ENCODE measurements at regions not wholly inside any gene's neighbourhood (a gene's known extent, or its start where the extent isn't known, plus 50 kb on each side); places are given as distances from the start of the nearest gene placed in this dataset.

GRCh38 chr2:16264931-16265540, 324.7 kb downstream of the MYCN start:
- TF ChIP-seq POLR2A (IDR thresholded peaks at IDR 0.05) (no peak), EP300 (IDR thresholded peaks at IDR 0.05) (no peak), POLR2AphosphoS5 (IDR thresholded peaks at IDR 0.05) (no peak)
- TF ChIP-seq, protein P1, sequence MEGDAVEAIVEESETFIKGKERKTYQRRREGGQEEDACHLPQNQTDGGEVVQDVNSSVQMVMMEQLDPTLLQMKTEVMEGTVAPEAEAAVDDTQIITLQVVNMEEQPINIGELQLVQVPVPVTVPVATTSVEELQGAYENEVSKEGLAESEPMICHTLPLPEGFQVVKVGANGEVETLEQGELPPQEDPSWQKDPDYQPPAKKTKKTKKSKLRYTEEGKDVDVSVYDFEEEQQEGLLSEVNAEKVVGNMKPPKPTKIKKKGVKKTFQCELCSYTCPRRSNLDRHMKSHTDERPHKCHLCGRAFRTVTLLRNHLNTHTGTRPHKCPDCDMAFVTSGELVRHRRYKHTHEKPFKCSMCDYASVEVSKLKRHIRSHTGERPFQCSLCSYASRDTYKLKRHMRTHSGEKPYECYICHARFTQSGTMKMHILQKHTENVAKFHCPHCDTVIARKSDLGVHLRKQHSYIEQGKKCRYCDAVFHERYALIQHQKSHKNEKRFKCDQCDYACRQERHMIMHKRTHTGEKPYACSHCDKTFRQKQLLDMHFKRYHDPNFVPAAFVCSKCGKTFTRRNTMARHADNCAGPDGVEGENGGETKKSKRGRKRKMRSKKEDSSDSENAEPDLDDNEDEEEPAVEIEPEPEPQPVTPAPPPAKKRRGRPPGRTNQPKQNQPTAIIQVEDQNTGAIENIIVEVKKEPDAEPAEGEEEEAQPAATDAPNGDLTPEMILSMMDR (IDR thresholded peaks at IDR 0.05): no peak

Data from gastroesophageal sphincter (tissue), 3 donors.